ENCODE measurements at regions not wholly inside any gene's neighbourhood (a gene's known extent, or its start where the extent isn't known, plus 50 kb on each side); places are given as distances from the start of the nearest gene placed in this dataset.

GRCh38 chr18:45409971-45410370, 205.3 kb upstream of the SLC14A2 start:
- Histone ChIP-seq H3K4me1 (no peaks in the 10 kb centered on the region), H3K9me3 (replicated peaks) (peaks cover 10% of the 10 kb centered on the region), H3K27me3 (ENCODE audit: low read depth) (peaks cover 14% of the 10 kb centered on the region), H3K27ac (replicated peaks) (no peak overlapping the region), H3K36me3 (no peaks in the 10 kb centered on the region), H3K4me3 (no peak overlapping the region)
- TF ChIP-seq CTCF (IDR thresholded peaks at IDR 0.05; ENCODE audit: borderline replicate concordance): no peak
- DNase-seq: no peak
- intact Hi-C loops (cut with micrococcal nuclease): no loop called here

- Histone ChIP-seq H3K27ac (replicated peaks) (no peak overlapping the region), H3K9me3 (replicated peaks) (no peaks in the 10 kb centered on the region), H3K4me3 (no peak overlapping the region), H3K27me3 (ENCODE audit: low read depth) (peaks cover 32% of the 10 kb centered on the region), H3K4me1 (no peaks in the 10 kb centered on the region), H3K36me3 (no peaks in the 10 kb centered on the region)
- intact Hi-C loops (cut with micrococcal nuclease): no loop called here
- no peak for TF ChIP-seq CTCF (IDR thresholded peaks at IDR 0.05; ENCODE audit: borderline replicate concordance)
- no peak for DNase-seq
Measured at GRCh38 chr18:45412577-45412976, 202.7 kb upstream of the SLC14A2 start.

- Histone ChIP-seq H3K4me1 (no peaks in the 10 kb centered on the region), H3K9me3 (replicated peaks) (no peaks in the 10 kb centered on the region), H3K27me3 (ENCODE audit: low read depth) (peaks cover 32% of the 10 kb centered on the region), H3K27ac (replicated peaks) (no peak overlapping the region), H3K4me3 (no peak overlapping the region), H3K36me3 (no peaks in the 10 kb centered on the region)
- intact Hi-C loops (cut with micrococcal nuclease): no loop called here
- no peak for TF ChIP-seq CTCF (IDR thresholded peaks at IDR 0.05; ENCODE audit: borderline replicate concordance)
- DNase-seq: no peak
Measured at GRCh38 chr18:45413180-45413836, 202.0 kb upstream of the SLC14A2 start.

GRCh38 chr18:45415614-45416013, 199.7 kb upstream of the SLC14A2 start:
- DNase-seq: no peak
- intact Hi-C loops (cut with micrococcal nuclease): no loop called here
- TF ChIP-seq CTCF (IDR thresholded peaks at IDR 0.05; ENCODE audit: borderline replicate concordance): no peak
- Histone ChIP-seq H3K27me3 (ENCODE audit: low read depth) (peaks cover 24% of the 10 kb centered on the region), H3K9me3 (replicated peaks) (no peaks in the 10 kb centered on the region), H3K4me1 (no peaks in the 10 kb centered on the region), H3K4me3 (no peak overlapping the region), H3K36me3 (no peaks in the 10 kb centered on the region), H3K27ac (replicated peaks) (no peak overlapping the region)

GRCh38 chr18:45416168-45416567, 199.1 kb upstream of the SLC14A2 start:
- no peaks in the 10 kb centered on the region for H3K36me3 ChIP-seq
- TF ChIP-seq CTCF (IDR thresholded peaks at IDR 0.05; ENCODE audit: borderline replicate concordance): no peak
- no peak for DNase-seq
- H3K4me1 ChIP-seq: no peaks in the 10 kb centered on the region
- H3K9me3 ChIP-seq (replicated peaks): no peaks in the 10 kb centered on the region
- H3K27ac ChIP-seq (replicated peaks): no peak overlapping the region
- no peak overlapping the region for H3K4me3 ChIP-seq
- peaks cover 24% of the 10 kb centered on the region for H3K27me3 ChIP-seq (ENCODE audit: low read depth)
- intact Hi-C loops (cut with micrococcal nuclease): no loop called here

Measured in left ventricle myocardium inferior (tissue), 1 donor.